ENCODE measurements at regions not wholly inside any gene's neighbourhood (a gene's known extent, or its start where the extent isn't known, plus 50 kb on each side); places are given as distances from the start of the nearest gene placed in this dataset.

GRCh38 chr9:108675708-108676107 is 180.1 kb downstream of the ACTL7B start:
- Mint-ChIP-seq H3K4me1 (peaks cover 13 to 16% of the 10 kb centered on the region in 2 experiments), H3K36me3 (ENCODE audit: insufficient read depth in 1 of 3, low read depth in 3 of 3) (no peaks in the 10 kb centered on the region; a peak in 1 of 7 replicates), H3K4me3 (no peak overlapping the region), H3K9me3 (no peaks in the 10 kb centered on the region), H3K27me3 (ENCODE audit: low read depth) (peaks cover 2% of the 10 kb centered on the region; the same call in 1 of the 2 replicates), H3K27ac (no peak overlapping the region; a peak in 1 of 7 replicates)
- H4K20me1 ChIP-seq (ENCODE audit: control insufficient read depth, insufficient read depth, insufficient read length): no peaks in the 10 kb centered on the region
- H2AK5ac ChIP-seq (ENCODE audit: insufficient read length, low read length): no peak overlapping the region
- H3K4ac ChIP-seq (ENCODE audit: low read depth, low read length): no peak overlapping the region
- H3K4me2 ChIP-seq (ENCODE audit: insufficient read depth, insufficient read length, low read length): no peak overlapping the region
- no peak overlapping the region for H3K18ac ChIP-seq (ENCODE audit: insufficient read length, low read depth, low read length)
- no peak overlapping the region for H2BK15ac ChIP-seq (ENCODE audit: low read depth, low read length)
- no CpG with 5 or more reads among the region's 2 CpGs for WGBS (ENCODE audit: extremely low coverage, insufficient read length, low lambda C conversion rate)
- H2BK20ac ChIP-seq (ENCODE audit: low read depth, low read length, poor library complexity, severe bottlenecking): no peak overlapping the region
- H4K5ac ChIP-seq (ENCODE audit: insufficient read length, low read depth, low read length): no peak overlapping the region
- no peak overlapping the region for H3K27ac ChIP-seq (ENCODE audit: insufficient read length, low read depth, low read length)
- TF ChIP-seq, protein P1, sequence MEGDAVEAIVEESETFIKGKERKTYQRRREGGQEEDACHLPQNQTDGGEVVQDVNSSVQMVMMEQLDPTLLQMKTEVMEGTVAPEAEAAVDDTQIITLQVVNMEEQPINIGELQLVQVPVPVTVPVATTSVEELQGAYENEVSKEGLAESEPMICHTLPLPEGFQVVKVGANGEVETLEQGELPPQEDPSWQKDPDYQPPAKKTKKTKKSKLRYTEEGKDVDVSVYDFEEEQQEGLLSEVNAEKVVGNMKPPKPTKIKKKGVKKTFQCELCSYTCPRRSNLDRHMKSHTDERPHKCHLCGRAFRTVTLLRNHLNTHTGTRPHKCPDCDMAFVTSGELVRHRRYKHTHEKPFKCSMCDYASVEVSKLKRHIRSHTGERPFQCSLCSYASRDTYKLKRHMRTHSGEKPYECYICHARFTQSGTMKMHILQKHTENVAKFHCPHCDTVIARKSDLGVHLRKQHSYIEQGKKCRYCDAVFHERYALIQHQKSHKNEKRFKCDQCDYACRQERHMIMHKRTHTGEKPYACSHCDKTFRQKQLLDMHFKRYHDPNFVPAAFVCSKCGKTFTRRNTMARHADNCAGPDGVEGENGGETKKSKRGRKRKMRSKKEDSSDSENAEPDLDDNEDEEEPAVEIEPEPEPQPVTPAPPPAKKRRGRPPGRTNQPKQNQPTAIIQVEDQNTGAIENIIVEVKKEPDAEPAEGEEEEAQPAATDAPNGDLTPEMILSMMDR (conservative IDR thresholded peaks at IDR 0.05): no peak
- H2BK5ac ChIP-seq (ENCODE audit: insufficient read length, low read length): no peak overlapping the region
- H3K23me2 ChIP-seq (ENCODE audit: insufficient read length, low read depth, low read length, poor library complexity, severe bottlenecking): no peaks in the 10 kb centered on the region
- H4K8ac ChIP-seq (replicated peaks; ENCODE audit: insufficient read length, low read depth, low read length): no peak overlapping the region
- H3K27me3 ChIP-seq (ENCODE audit: insufficient read depth, low read length): no peaks in the 10 kb centered on the region
- H3K14ac ChIP-seq (ENCODE audit: insufficient read depth, low read length): no peak overlapping the region
- no peak overlapping the region for H2BK12ac ChIP-seq (ENCODE audit: insufficient read length, low read depth, low read length)
- no peaks in the 10 kb centered on the region for H3K9me3 ChIP-seq (ENCODE audit: control insufficient read depth, low read depth, low read length)
- no peak overlapping the region for H3K23ac ChIP-seq (ENCODE audit: insufficient read length, low read depth, low read length)
- no peak overlapping the region for H4K91ac ChIP-seq (ENCODE audit: insufficient read length, low read depth, low read length)
- H3T11ph ChIP-seq (ENCODE audit: low read length): no peak overlapping the region
- no peak overlapping the region for H2BK120ac ChIP-seq (ENCODE audit: low read depth, low read length, poor library complexity, severe bottlenecking)
- H3K4me1 ChIP-seq (ENCODE audit: insufficient read depth, low read length): peaks cover 5% of the 10 kb centered on the region
- no peaks in the 10 kb centered on the region for H3K79me2 ChIP-seq (ENCODE audit: insufficient read depth, low read length)
- H3K56ac ChIP-seq (ENCODE audit: insufficient read length, low read depth, low read length): no peak overlapping the region
- H2AFZ ChIP-seq (ENCODE audit: low read length): no peak overlapping the region
- H3K79me1 ChIP-seq (ENCODE audit: insufficient read depth, low read depth, low read length, poor library complexity, severe bottlenecking): no peaks in the 10 kb centered on the region
- DNase-seq: no peak
- H3K9ac ChIP-seq (ENCODE audit: extremely low read depth, insufficient read length, low read length): no peak overlapping the region
